Hippocampal formation (tissue), 2 donors: ENCODE measurements at regions not wholly inside any gene's neighbourhood (a gene's known extent, or its start where the extent isn't known, plus 50 kb on each side); places are given as distances from the start of the nearest gene placed in this dataset.

Experiments
- DNase-seq, 2 donors: peaks; one replicate each; lab custom pipeline; 2025; lab: John Stamatoyannopoulos, UW

GRCh38 chr3:30069056-30069455 lies 537.3 kb upstream of the TGFBR2 start:
- DNase-seq, result no peak

GRCh38 chr3:30073040-30073439 lies 533.4 kb upstream of the TGFBR2 start:
- DNase-seq, result no peak

- DNase-seq, result no peak
Measured at GRCh38 chr3:30073622-30074021, 532.8 kb upstream of the TGFBR2 start.

- DNase-seq, result no peak
Measured at GRCh38 chr3:30075514-30075913, 530.9 kb upstream of the TGFBR2 start.

GRCh38 chr3:30076899-30077298 lies 529.5 kb upstream of the TGFBR2 start:
- no peak for DNase-seq

GRCh38 chr3:30077746-30078145 lies 528.7 kb upstream of the TGFBR2 start:
- DNase-seq, result no peak

GRCh38 chr3:30078736-30079135 lies 527.7 kb upstream of the TGFBR2 start:
- DNase-seq, result no peak

GRCh38 chr3:30081904-30082303 lies 524.5 kb upstream of the TGFBR2 start:
- DNase-seq, result no peak

- no peak for DNase-seq
Measured at GRCh38 chr3:30082652-30083051, 523.7 kb upstream of the TGFBR2 start.

GRCh38 chr3:30083315-30083714 lies 523.1 kb upstream of the TGFBR2 start:
- no peak for DNase-seq

GRCh38 chr3:30084316-30084715 lies 522.1 kb upstream of the TGFBR2 start:
- no peak for DNase-seq

- no peak for DNase-seq
Measured at GRCh38 chr3:30084971-30085403, 521.4 kb upstream of the TGFBR2 start.

GRCh38 chr3:30085486-30085885 lies 520.9 kb upstream of the TGFBR2 start:
- DNase-seq, result no peak

- no peak for DNase-seq
Measured at GRCh38 chr3:30091686-30092085, 514.7 kb upstream of the TGFBR2 start.

GRCh38 chr3:30097022-30097650 lies 509.3 kb upstream of the TGFBR2 start:
- no peak for DNase-seq

- no peak for DNase-seq
Measured at GRCh38 chr3:30098243-30098642, 508.2 kb upstream of the TGFBR2 start.

GRCh38 chr3:30098653-30099455 lies 507.5 kb upstream of the TGFBR2 start:
- no peak for DNase-seq

GRCh38 chr3:30102356-30102755 lies 504.0 kb upstream of the TGFBR2 start:
- DNase-seq, result no peak

GRCh38 chr3:30103186-30103585 lies 503.2 kb upstream of the TGFBR2 start:
- no peak for DNase-seq

GRCh38 chr3:30107531-30107930 lies 498.9 kb upstream of the TGFBR2 start:
- no peak for DNase-seq

- no peak for DNase-seq
Measured at GRCh38 chr3:30112411-30112810, 494.0 kb upstream of the TGFBR2 start.

GRCh38 chr3:30112902-30113484 lies 493.4 kb upstream of the TGFBR2 start:
- peak in 1 of 2 donors; percentile 79 for DNase-seq

- DNase-seq, result no peak
Measured at GRCh38 chr3:30113906-30114305, 492.5 kb upstream of the TGFBR2 start.
